ENCODE measurements at regions not wholly inside any gene's neighbourhood (a gene's known extent, or its start where the extent isn't known, plus 50 kb on each side); places are given as distances from the start of the nearest gene placed in this dataset.

DNA sequence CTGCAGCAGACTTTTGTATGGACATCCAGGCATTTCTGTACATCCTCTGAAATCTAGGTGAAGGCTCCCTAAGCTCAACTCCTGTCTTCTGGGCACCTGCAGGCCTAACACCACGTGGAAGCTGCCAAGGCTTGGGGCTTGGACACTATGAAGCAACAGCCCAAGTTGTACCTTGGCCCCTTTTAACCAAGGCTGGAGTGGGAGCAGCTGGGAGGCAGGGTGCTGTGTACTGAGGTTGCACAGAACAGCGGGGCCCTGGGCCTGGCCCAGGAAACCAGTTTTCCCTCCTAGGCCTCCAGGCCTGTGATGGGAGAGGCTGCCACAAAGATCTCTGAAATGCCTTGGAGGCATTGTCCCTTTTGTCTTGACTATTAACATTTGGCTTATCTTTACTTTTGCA lies 214.4 kb upstream of the LRIG3 start:
- H3K27ac ChIP-seq (ENCODE audit: low read depth, low read length), result no peak overlapping the region
- H3K9ac ChIP-seq (ENCODE audit: low read length), result no peak overlapping the region
- no peak overlapping the region for H3K18ac ChIP-seq (ENCODE audit: low read length)
- H3K4me1 ChIP-seq (ENCODE audit: control insufficient read depth, low read depth, low read length), result no peaks in the 10 kb centered on the region
- H3K23ac ChIP-seq (ENCODE audit: low read length), result no peak overlapping the region
- no peak overlapping the region for H3K56ac ChIP-seq (ENCODE audit: low read length)
- no CpG with 5 or more reads among the region's 2 CpGs for WGBS (ENCODE audit: extremely low coverage, insufficient coverage, low lambda C conversion rate)
- no peak overlapping the region for H2AK5ac ChIP-seq (ENCODE audit: low read length)
- no peaks in the 10 kb centered on the region for H3K79me1 ChIP-seq (ENCODE audit: low read length)
- no peak overlapping the region for H3K4ac ChIP-seq (ENCODE audit: low read depth, low read length)
- H2BK5ac ChIP-seq (ENCODE audit: low read length), result no peak overlapping the region
- no peak overlapping the region for H2BK120ac ChIP-seq (ENCODE audit: low read depth, low read length)
- H4K8ac ChIP-seq (ENCODE audit: low read depth, low read length), result no peak overlapping the region
- H3K4me2 ChIP-seq (ENCODE audit: low read length), result no peak overlapping the region
- H4K5ac ChIP-seq (ENCODE audit: low read length), result no peak overlapping the region
- H3K4me3 ChIP-seq (ENCODE audit: low read length), result no peak overlapping the region
- H3K27me3 ChIP-seq (ENCODE audit: insufficient read depth, low read length, poor library complexity), result no peaks in the 10 kb centered on the region
- no peaks in the 10 kb centered on the region for H3K79me2 ChIP-seq (ENCODE audit: control insufficient read depth, insufficient read depth, low read length)
- DNase-seq, result no peak
- no peak overlapping the region for H2BK15ac ChIP-seq (replicated peaks; ENCODE audit: low read depth)
- no peaks in the 10 kb centered on the region for H3K36me3 ChIP-seq (ENCODE audit: control insufficient read depth, insufficient read depth, low read length)

DNA sequence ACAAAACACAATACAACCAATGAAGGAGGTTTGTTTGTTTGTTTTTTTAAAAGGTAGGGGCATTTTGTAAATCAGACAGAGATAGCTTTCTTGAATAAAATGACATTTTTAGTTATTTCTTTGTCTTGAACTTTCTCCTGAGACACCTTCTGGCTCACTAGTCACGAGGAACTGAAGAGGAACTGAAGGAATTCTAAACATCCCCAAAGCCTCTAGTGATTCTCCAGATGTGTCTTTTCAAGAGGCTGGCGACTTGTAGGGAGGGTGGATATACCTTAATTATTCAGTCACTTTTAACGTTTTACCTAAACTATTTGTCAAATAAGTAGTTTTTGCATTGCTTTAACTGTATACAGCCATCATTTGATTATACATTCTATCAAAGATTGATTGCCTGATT lies 211.2 kb upstream of the LRIG3 start:
- H3K4me2 ChIP-seq (ENCODE audit: low read length), result no peak overlapping the region
- H4K8ac ChIP-seq (ENCODE audit: low read depth, low read length), result no peak overlapping the region
- WGBS (ENCODE audit: extremely low coverage, insufficient coverage, low lambda C conversion rate), result no CpG with 5 or more reads among the region's 3 CpGs
- no peak overlapping the region for H3K4ac ChIP-seq (ENCODE audit: low read depth, low read length)
- no peak overlapping the region for H3K9ac ChIP-seq (ENCODE audit: low read length)
- no peaks in the 10 kb centered on the region for H3K36me3 ChIP-seq (ENCODE audit: control insufficient read depth, insufficient read depth, low read length)
- peak; percentile 63 for DNase-seq
- H3K18ac ChIP-seq (ENCODE audit: low read length), result no peak overlapping the region
- no peak overlapping the region for H2BK5ac ChIP-seq (ENCODE audit: low read length)
- H3K79me1 ChIP-seq (ENCODE audit: low read length), result no peaks in the 10 kb centered on the region
- no peak overlapping the region for H4K5ac ChIP-seq (ENCODE audit: low read length)
- no peak overlapping the region for H2AK5ac ChIP-seq (ENCODE audit: low read length)
- H2BK120ac ChIP-seq (ENCODE audit: low read depth, low read length), result no peak overlapping the region
- no peaks in the 10 kb centered on the region for H3K79me2 ChIP-seq (ENCODE audit: control insufficient read depth, insufficient read depth, low read length)
- H3K4me1 ChIP-seq (ENCODE audit: control insufficient read depth, low read depth, low read length), result no peaks in the 10 kb centered on the region
- no peak overlapping the region for H3K4me3 ChIP-seq (ENCODE audit: low read length)
- H3K56ac ChIP-seq (ENCODE audit: low read length), result no peak overlapping the region
- no peak overlapping the region for H2BK15ac ChIP-seq (replicated peaks; ENCODE audit: low read depth)
- no peaks in the 10 kb centered on the region for H3K27me3 ChIP-seq (ENCODE audit: insufficient read depth, low read length, poor library complexity)
- H3K23ac ChIP-seq (ENCODE audit: low read length), result no peak overlapping the region
- H3K27ac ChIP-seq (ENCODE audit: low read depth, low read length), result no peak overlapping the region

DNA sequence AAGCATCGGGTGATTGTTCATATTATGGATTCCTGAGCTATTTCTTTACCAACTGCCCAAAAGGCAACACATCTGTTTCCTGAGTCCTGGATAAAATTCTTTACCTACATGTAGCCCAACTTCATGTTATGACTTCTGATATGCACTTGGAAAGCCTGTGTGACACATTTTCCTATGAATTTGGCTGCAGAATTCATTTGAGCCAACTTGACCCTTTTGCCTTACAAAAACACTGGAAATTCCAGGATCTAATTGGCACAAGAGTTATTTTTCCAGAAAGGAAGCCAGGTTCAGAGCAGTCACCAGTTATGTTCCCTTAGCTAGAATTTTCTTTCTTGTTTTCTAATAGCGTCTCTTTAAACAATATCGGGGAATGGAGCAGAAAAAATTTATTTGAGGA lies 202.5 kb upstream of the LRIG3 start:
- H4K8ac ChIP-seq (ENCODE audit: low read depth, low read length), result no peak overlapping the region
- no peak overlapping the region for H2BK5ac ChIP-seq (ENCODE audit: low read length)
- H3K23ac ChIP-seq (ENCODE audit: low read length), result no peak overlapping the region
- no peak overlapping the region for H2BK15ac ChIP-seq (replicated peaks; ENCODE audit: low read depth)
- H3K4me1 ChIP-seq (ENCODE audit: control insufficient read depth, low read depth, low read length), result no peaks in the 10 kb centered on the region
- no peak overlapping the region for H3K4me2 ChIP-seq (ENCODE audit: low read length)
- no peaks in the 10 kb centered on the region for H3K36me3 ChIP-seq (ENCODE audit: control insufficient read depth, insufficient read depth, low read length)
- no peaks in the 10 kb centered on the region for H3K27me3 ChIP-seq (ENCODE audit: insufficient read depth, low read length, poor library complexity)
- no peak overlapping the region for H3K27ac ChIP-seq (ENCODE audit: low read depth, low read length)
- H3K4me3 ChIP-seq (ENCODE audit: low read length), result no peak overlapping the region
- no peak for DNase-seq
- no peak overlapping the region for H3K4ac ChIP-seq (ENCODE audit: low read depth, low read length)
- H2BK120ac ChIP-seq (ENCODE audit: low read depth, low read length), result no peak overlapping the region
- H3K56ac ChIP-seq (ENCODE audit: low read length), result no peak overlapping the region
- H3K18ac ChIP-seq (ENCODE audit: low read length), result no peak overlapping the region
- no peaks in the 10 kb centered on the region for H3K79me2 ChIP-seq (ENCODE audit: control insufficient read depth, insufficient read depth, low read length)
- no peak overlapping the region for H4K5ac ChIP-seq (ENCODE audit: low read length)
- no peaks in the 10 kb centered on the region for H3K79me1 ChIP-seq (ENCODE audit: low read length)
- H3K9ac ChIP-seq (ENCODE audit: low read length), result no peak overlapping the region
- WGBS (ENCODE audit: extremely low coverage, insufficient coverage, low lambda C conversion rate), result no CpG with 5 or more reads among the region's 3 CpGs
- H2AK5ac ChIP-seq (ENCODE audit: low read length), result no peak overlapping the region

DNA sequence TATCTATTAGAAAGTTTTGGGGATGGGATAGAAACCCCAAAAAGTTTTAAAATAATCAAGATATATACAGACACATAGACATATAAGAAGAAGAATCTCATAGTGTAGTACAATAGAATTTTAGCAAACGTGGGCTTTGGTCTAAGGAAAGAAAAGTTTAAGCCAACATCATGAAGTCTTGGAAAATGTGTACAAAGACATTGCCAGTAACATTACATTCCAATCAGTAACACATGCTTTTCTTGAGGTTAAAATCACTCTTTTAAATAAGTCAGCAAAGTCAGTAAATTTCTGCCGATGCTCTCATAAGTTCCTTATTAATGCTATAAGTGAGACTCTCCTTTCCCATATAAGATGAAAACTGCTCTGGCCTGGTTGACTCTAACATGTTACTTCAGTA lies 201.1 kb upstream of the LRIG3 start:
- H3K79me1 ChIP-seq (ENCODE audit: low read length), result no peaks in the 10 kb centered on the region
- no peaks in the 10 kb centered on the region for H3K4me1 ChIP-seq (ENCODE audit: control insufficient read depth, low read depth, low read length)
- H3K56ac ChIP-seq (ENCODE audit: low read length), result no peak overlapping the region
- H3K79me2 ChIP-seq (ENCODE audit: control insufficient read depth, insufficient read depth, low read length), result no peaks in the 10 kb centered on the region
- H4K5ac ChIP-seq (ENCODE audit: low read length), result no peak overlapping the region
- WGBS (ENCODE audit: extremely low coverage, insufficient coverage, low lambda C conversion rate), result no CpG with 5 or more reads among the region's 2 CpGs
- no peak overlapping the region for H3K23ac ChIP-seq (ENCODE audit: low read length)
- H2BK15ac ChIP-seq (replicated peaks; ENCODE audit: low read depth), result no peak overlapping the region
- no peak overlapping the region for H2BK5ac ChIP-seq (ENCODE audit: low read length)
- H3K27me3 ChIP-seq (ENCODE audit: insufficient read depth, low read length, poor library complexity), result no peaks in the 10 kb centered on the region
- no peak overlapping the region for H3K27ac ChIP-seq (ENCODE audit: low read depth, low read length)
- no peak overlapping the region for H4K8ac ChIP-seq (ENCODE audit: low read depth, low read length)
- H2AK5ac ChIP-seq (ENCODE audit: low read length), result no peak overlapping the region
- no peak overlapping the region for H2BK120ac ChIP-seq (ENCODE audit: low read depth, low read length)
- no peak overlapping the region for H3K4me2 ChIP-seq (ENCODE audit: low read length)
- no peak overlapping the region for H3K4ac ChIP-seq (ENCODE audit: low read depth, low read length)
- H3K36me3 ChIP-seq (ENCODE audit: control insufficient read depth, insufficient read depth, low read length), result no peaks in the 10 kb centered on the region
- no peak overlapping the region for H3K18ac ChIP-seq (ENCODE audit: low read length)
- no peak overlapping the region for H3K4me3 ChIP-seq (ENCODE audit: low read length)
- H3K9ac ChIP-seq (ENCODE audit: low read length), result no peak overlapping the region
- no peak for DNase-seq

DNA sequence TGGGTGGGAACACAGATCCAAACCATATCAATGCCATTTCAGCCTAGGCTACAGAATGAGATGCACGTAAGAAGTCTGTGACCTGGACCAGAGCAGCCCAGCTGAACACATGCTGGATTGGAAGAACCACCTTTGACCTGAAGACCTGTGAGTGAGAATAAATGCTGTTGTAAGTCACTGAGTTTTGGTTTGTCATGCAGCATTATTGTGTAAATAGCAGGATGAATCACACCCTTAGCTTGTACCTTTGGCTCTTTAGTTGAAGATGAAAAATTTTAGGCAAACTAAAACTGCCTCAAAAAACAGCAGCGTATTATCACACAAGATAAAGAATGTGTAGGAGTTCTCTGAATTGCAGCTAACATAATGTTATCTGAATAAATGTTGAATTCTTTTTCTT lies 199.4 kb upstream of the LRIG3 start:
- Histone ChIP-seq H4K8ac (ENCODE audit: low read depth, low read length) (no peak overlapping the region), H2BK120ac (ENCODE audit: low read depth, low read length) (no peak overlapping the region), H3K79me2 (ENCODE audit: control insufficient read depth, insufficient read depth, low read length) (no peaks in the 10 kb centered on the region), H3K4me1 (ENCODE audit: control insufficient read depth, low read depth, low read length) (no peaks in the 10 kb centered on the region), H3K27me3 (ENCODE audit: insufficient read depth, low read length, poor library complexity) (no peaks in the 10 kb centered on the region), H3K36me3 (ENCODE audit: control insufficient read depth, insufficient read depth, low read length) (no peaks in the 10 kb centered on the region), H3K18ac (ENCODE audit: low read length) (no peak overlapping the region), H3K23ac (ENCODE audit: low read length) (no peak overlapping the region), H2BK15ac (replicated peaks; ENCODE audit: low read depth) (no peak overlapping the region), H3K9ac (ENCODE audit: low read length) (no peak overlapping the region), H2BK5ac (ENCODE audit: low read length) (no peak overlapping the region), H3K27ac (ENCODE audit: low read depth, low read length) (no peak overlapping the region), H2AK5ac (ENCODE audit: low read length) (no peak overlapping the region), H3K4me3 (ENCODE audit: low read length) (no peak overlapping the region), H3K56ac (ENCODE audit: low read length) (no peak overlapping the region), H3K4me2 (ENCODE audit: low read length) (no peak overlapping the region), H3K4ac (ENCODE audit: low read depth, low read length) (no peak overlapping the region), H4K5ac (ENCODE audit: low read length) (no peak overlapping the region), H3K79me1 (ENCODE audit: low read length) (no peaks in the 10 kb centered on the region)
- DNase-seq, result no peak
- no CpG with 5 or more reads among the region's 2 CpGs for WGBS (ENCODE audit: extremely low coverage, insufficient coverage, low lambda C conversion rate)

DNA sequence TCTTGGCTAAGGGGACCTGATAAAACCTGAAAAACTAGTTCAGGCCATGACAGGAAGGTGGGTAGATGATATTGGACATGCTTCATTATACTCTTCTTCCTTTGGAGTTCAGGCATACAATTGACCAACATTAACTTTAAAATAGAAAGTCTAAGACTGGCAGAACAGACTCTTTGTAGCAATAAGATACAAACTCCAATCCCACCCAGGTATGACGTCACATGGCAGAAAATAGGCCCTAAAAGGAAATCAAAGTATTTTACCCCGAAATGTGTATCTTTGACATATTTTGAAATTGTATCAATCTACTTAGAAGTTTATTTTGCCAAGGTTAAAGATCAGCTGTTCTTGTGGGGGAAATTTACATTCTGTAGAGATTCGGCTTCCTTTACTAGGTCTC lies 198.1 kb upstream of the LRIG3 start:
- no peaks in the 10 kb centered on the region for H3K27me3 ChIP-seq (ENCODE audit: insufficient read depth, low read length, poor library complexity)
- no peak overlapping the region for H3K4me3 ChIP-seq (ENCODE audit: low read length)
- no peaks in the 10 kb centered on the region for H3K4me1 ChIP-seq (ENCODE audit: control insufficient read depth, low read depth, low read length)
- no peak overlapping the region for H3K27ac ChIP-seq (ENCODE audit: low read depth, low read length)
- no peak overlapping the region for H4K8ac ChIP-seq (ENCODE audit: low read depth, low read length)
- no peak overlapping the region for H3K23ac ChIP-seq (ENCODE audit: low read length)
- no peak overlapping the region for H3K4ac ChIP-seq (ENCODE audit: low read depth, low read length)
- no peak overlapping the region for H3K4me2 ChIP-seq (ENCODE audit: low read length)
- H2AK5ac ChIP-seq (ENCODE audit: low read length), result no peak overlapping the region
- no peaks in the 10 kb centered on the region for H3K36me3 ChIP-seq (ENCODE audit: control insufficient read depth, insufficient read depth, low read length)
- no peak overlapping the region for H2BK15ac ChIP-seq (replicated peaks; ENCODE audit: low read depth)
- no peak overlapping the region for H2BK5ac ChIP-seq (ENCODE audit: low read length)
- no peaks in the 10 kb centered on the region for H3K79me1 ChIP-seq (ENCODE audit: low read length)
- no peak overlapping the region for H2BK120ac ChIP-seq (ENCODE audit: low read depth, low read length)
- no peak overlapping the region for H3K9ac ChIP-seq (ENCODE audit: low read length)
- WGBS (ENCODE audit: extremely low coverage, insufficient coverage, low lambda C conversion rate), result no CpG with 5 or more reads among the region's 3 CpGs
- no peak for DNase-seq
- no peaks in the 10 kb centered on the region for H3K79me2 ChIP-seq (ENCODE audit: control insufficient read depth, insufficient read depth, low read length)
- no peak overlapping the region for H3K18ac ChIP-seq (ENCODE audit: low read length)
- H3K56ac ChIP-seq (ENCODE audit: low read length), result no peak overlapping the region
- H4K5ac ChIP-seq (ENCODE audit: low read length), result no peak overlapping the region

Data from mesendoderm (in vitro differentiated cells).